Omental fat pad (tissue), 3 donors: ENCODE measurements at regions not wholly inside any gene's neighbourhood (a gene's known extent, or its start where the extent isn't known, plus 50 kb on each side); places are given as distances from the start of the nearest gene placed in this dataset.
A peak's percentile ranks its signal among the peaks of the same experiment; 100 is the strongest.

Source experiments
- ATAC-seq: fragments of 150-250 bp; one replicate; pipeline ENCODE4 v1.9.1; 2016; ENCODE audit warnings: mild to moderate bottlenecking, moderate library complexity; ENCODE audit not compliant: low FRiP score
- DNase-seq: peaks from one replicate; pipeline ENCODE4 v3.0.0-alpha.2; 2019; ENCODE audit warnings: low spot score
- CTCF ChIP-seq, 3 donors: fragments of 450-650 bp; IDR thresholded peaks; one replicate each; pipeline ENCODE4 v1.5.1; 2016 to 2017; ENCODE audit warnings: antibody characterized with exemption in 3 of 3, mild to moderate bottlenecking in 3 of 3, moderate library complexity in 2 of 3

GRCh38 chrX:143455046-143455445 is 62.2 kb downstream of the SPANXN3 start:
- DNase-seq (no peak), ATAC-seq (no peak)
- no peak for TF ChIP-seq CTCF (IDR thresholded peaks at IDR 0.05)

GRCh38 chrX:143437439-143437838 is 79.8 kb downstream of the SPANXN3 start:
- no peak for DNase-seq
- no peak for ATAC-seq
- TF ChIP-seq CTCF (IDR thresholded peaks at IDR 0.05): no peak

- ATAC-seq (no peak), DNase-seq (no peak)
- TF ChIP-seq CTCF (IDR thresholded peaks at IDR 0.05): no peak
These were observed 81.4 kb downstream of the SPANXN3 start for GRCh38 chrX:143435916-143436315.

GRCh38 chrX:143429811-143430210 is 87.5 kb downstream of the SPANXN3 start:
- TF ChIP-seq CTCF (IDR thresholded peaks at IDR 0.05): no peak
- DNase-seq: no peak
- no peak for ATAC-seq

- ATAC-seq: peak; percentile 44
- TF ChIP-seq CTCF (IDR thresholded peaks at IDR 0.05): no peak
These were observed 88.1 kb downstream of the SPANXN3 start for GRCh38 chrX:143429131-143429530.

GRCh38 chrX:143401160-143401559 is 116.1 kb downstream of the SPANXN3 start:
- ATAC-seq (no peak), DNase-seq (no peak)
- no peak for TF ChIP-seq CTCF (IDR thresholded peaks at IDR 0.05)

More at GRCh38 chrX:143429131-143429530, 88.1 kb downstream of the SPANXN3 start:
- DNase-seq: no peak

- DNase-seq (no peak), ATAC-seq (no peak)
- no peak for TF ChIP-seq CTCF (IDR thresholded peaks at IDR 0.05)
These were observed 138.4 kb downstream of the SPANXN3 start for GRCh38 chrX:143378851-143379250.
